Effector CD8-positive, alpha-beta T cell (primary cell): ENCODE measurements at regions not wholly inside any gene's neighbourhood (a gene's known extent, or its start where the extent isn't known, plus 50 kb on each side); places are given as distances from the start of the nearest gene placed in this dataset.

Source experiments
- DNase-seq: peaks from one replicate; lab custom pipeline; 2025; lab: John Stamatoyannopoulos, UW

GRCh38 chrX:22395372-22395771, 122.7 kb downstream of the CBLL2 start:
- no peak for DNase-seq

GRCh38 chrX:22396408-22396807, 123.7 kb downstream of the CBLL2 start:
- no peak for DNase-seq

GRCh38 chrX:22397566-22397965, 124.9 kb downstream of the CBLL2 start:
- DNase-seq: no peak

- DNase-seq: no peak
Observed at GRCh38 chrX:22399437-22400192, 126.9 kb downstream of the CBLL2 start.

- no peak for DNase-seq
Observed at GRCh38 chrX:22404297-22404696, 131.6 kb downstream of the CBLL2 start.

GRCh38 chrX:22406201-22406737, 133.6 kb downstream of the CBLL2 start:
- no peak for DNase-seq

- no peak for DNase-seq
Observed at GRCh38 chrX:22409418-22409817, 136.7 kb downstream of the CBLL2 start.

GRCh38 chrX:22424122-22424915, 151.6 kb downstream of the CBLL2 start:
- no peak for DNase-seq

GRCh38 chrX:22424919-22425318, 152.2 kb downstream of the CBLL2 start:
- DNase-seq: no peak

GRCh38 chrX:22429704-22430103, 157.0 kb downstream of the CBLL2 start:
- DNase-seq: no peak

- no peak for DNase-seq
Observed at GRCh38 chrX:22430701-22431100, 158.0 kb downstream of the CBLL2 start.

GRCh38 chrX:22433292-22434070, 160.8 kb downstream of the CBLL2 start:
- DNase-seq: no peak

- DNase-seq: no peak
Observed at GRCh38 chrX:22445880-22446279, 173.2 kb downstream of the CBLL2 start.

- DNase-seq: no peak
Observed at GRCh38 chrX:22462959-22463358, 190.2 kb downstream of the CBLL2 start.

GRCh38 chrX:22467571-22467970, 194.9 kb downstream of the CBLL2 start:
- DNase-seq: no peak

- DNase-seq: no peak
Observed at GRCh38 chrX:22481436-22481835, 208.7 kb downstream of the CBLL2 start.

- no peak for DNase-seq
Observed at GRCh38 chrX:22486296-22486695, 213.6 kb downstream of the CBLL2 start.

GRCh38 chrX:22516893-22517292, 244.2 kb downstream of the CBLL2 start:
- DNase-seq: no peak

GRCh38 chrX:22520128-22520828, 247.6 kb downstream of the CBLL2 start:
- DNase-seq: no peak

GRCh38 chrX:22526339-22526738, 253.6 kb downstream of the CBLL2 start:
- DNase-seq: no peak

GRCh38 chrX:22527302-22527701, 254.6 kb downstream of the CBLL2 start:
- DNase-seq: no peak

GRCh38 chrX:22533898-22534297, 261.2 kb downstream of the CBLL2 start:
- no peak for DNase-seq
